MM.1S (cell line): ENCODE measurements at regions not wholly inside any gene's neighbourhood (a gene's known extent, or its start where the extent isn't known, plus 50 kb on each side); places are given as distances from the start of the nearest gene placed in this dataset.

Experiments
- DNase-seq: peaks from one replicate; pipeline ENCODE4 v3.0.0-alpha.2; 2015
- H2AFZ ChIP-seq: fragments of 300-600 bp; sonication (generic); 2 replicates; pipeline ENCODE4 v1.6.0; 2016; ENCODE audit warnings: antibody characterized with exemption, low read length
- H3F3A ChIP-seq: fragments of 300-600 bp; sonication (generic); 2 replicates; pipeline ENCODE4 v1.6.1; 2016; ENCODE audit warnings: mild to moderate bottlenecking, antibody characterized with exemption, low read length, moderate library complexity, mixed read lengths; ENCODE audit not compliant: insufficient read depth
- H3K27ac ChIP-seq: fragments of 300-600 bp; sonication (generic); 2 replicates; pipeline ENCODE4 v1.5.1; 2016; ENCODE audit warnings: mild to moderate bottlenecking, low read length
- H3K27me3 ChIP-seq: fragments of 300-600 bp; sonication (generic); replicated peaks from 2 replicates; pipeline ENCODE4 v1.6.0; 2016; ENCODE audit warnings: low read length; ENCODE audit not compliant: insufficient read depth
- H3K36me3 ChIP-seq: fragments of 300-600 bp; sonication (generic); replicated peaks from 2 replicates; pipeline ENCODE4 v1.6.1; 2016; ENCODE audit warnings: mild to moderate bottlenecking, low read length, mixed read lengths; ENCODE audit not compliant: insufficient read depth
- H3K4me1 ChIP-seq: fragments of 300-600 bp; sonication (generic); 2 replicates; pipeline ENCODE4 v1.6.1; 2016; ENCODE audit warnings: low read length, mixed read lengths
- H3K4me2 ChIP-seq: fragments of 300-600 bp; sonication (generic); 2 replicates; pipeline ENCODE4 v1.6.0; 2016; ENCODE audit warnings: low read depth, low read length
- H3K4me3 ChIP-seq: fragments of 300-600 bp; sonication (generic); 2 replicates; pipeline ENCODE4 v1.5.1; 2016; ENCODE audit warnings: low read length, mixed read lengths
- H3K79me2 ChIP-seq: fragments of 300-600 bp; sonication (generic); 2 replicates; pipeline ENCODE4 v1.6.1; 2016; ENCODE audit warnings: mixed run types, low read length, mixed read lengths
- H3K9ac ChIP-seq: fragments of 300-600 bp; sonication (generic); 2 replicates; pipeline ENCODE4 v1.6.1; 2016; ENCODE audit warnings: low read length, mixed read lengths
- H3K9me2 ChIP-seq: fragments of 300-600 bp; sonication (generic); replicated peaks from 2 replicates; pipeline ENCODE4 v1.6.1; 2016; ENCODE audit warnings: mild to moderate bottlenecking, low read length, mixed read lengths; ENCODE audit not compliant: insufficient read depth
- H3K9me3 ChIP-seq: fragments of 300-600 bp; sonication (generic); replicated peaks from 2 replicates; pipeline ENCODE4 v1.6.1; 2016; ENCODE audit warnings: mild to moderate bottlenecking, low read length, mixed read lengths; ENCODE audit not compliant: insufficient read depth
- H4K20me1 ChIP-seq: fragments of 300-600 bp; sonication (generic); 2 replicates; pipeline ENCODE4 v1.6.1; 2016; ENCODE audit warnings: mild to moderate bottlenecking, low read length, moderate library complexity, mixed read lengths; ENCODE audit not compliant: insufficient read depth
- EZH2 ChIP-seq: fragments of 300-600 bp; sonication (generic); optimal IDR thresholded peaks from 2 replicates; pipeline ENCODE3; 2017; ENCODE audit warnings: low read depth, mild to moderate bottlenecking, antibody characterized with exemption, low read length, mixed read lengths
- EZH2phosphoT487 ChIP-seq: fragments of 300-600 bp; sonication (generic); IDR thresholded peaks from 2 replicates; pipeline ENCODE4 v1.6.1; 2018; ENCODE audit warnings: antibody characterized with exemption, low read length
- TF ChIP-seq, protein P1 (sequence below): fragments of 300-600 bp; sonication (generic); IDR thresholded peaks from 2 replicates; pipeline ENCODE4 v1.5.1; 2016; ENCODE audit warnings: antibody characterized with exemption, low read length, mixed read lengths

GRCh38 chr15:92780843-92781242 lies 119.3 kb upstream of the CHD2 start:
- H3K27ac ChIP-seq, result no peak overlapping the region
- no peak overlapping the region for H2AFZ ChIP-seq
- no peaks in the 10 kb centered on the region for H3K9me2 ChIP-seq
- DNase-seq, result no peak
- no peaks in the 10 kb centered on the region for H3K36me3 ChIP-seq
- H3K9ac ChIP-seq, result no peak overlapping the region
- no peaks in the 10 kb centered on the region for H4K20me1 ChIP-seq
- no peaks in the 10 kb centered on the region for H3K4me1 ChIP-seq
- no peaks in the 10 kb centered on the region for H3K27me3 ChIP-seq
- no peak overlapping the region for H3K4me3 ChIP-seq
- no peak for TF ChIP-seq EZH2phosphoT487
- TF ChIP-seq, protein P1, sequence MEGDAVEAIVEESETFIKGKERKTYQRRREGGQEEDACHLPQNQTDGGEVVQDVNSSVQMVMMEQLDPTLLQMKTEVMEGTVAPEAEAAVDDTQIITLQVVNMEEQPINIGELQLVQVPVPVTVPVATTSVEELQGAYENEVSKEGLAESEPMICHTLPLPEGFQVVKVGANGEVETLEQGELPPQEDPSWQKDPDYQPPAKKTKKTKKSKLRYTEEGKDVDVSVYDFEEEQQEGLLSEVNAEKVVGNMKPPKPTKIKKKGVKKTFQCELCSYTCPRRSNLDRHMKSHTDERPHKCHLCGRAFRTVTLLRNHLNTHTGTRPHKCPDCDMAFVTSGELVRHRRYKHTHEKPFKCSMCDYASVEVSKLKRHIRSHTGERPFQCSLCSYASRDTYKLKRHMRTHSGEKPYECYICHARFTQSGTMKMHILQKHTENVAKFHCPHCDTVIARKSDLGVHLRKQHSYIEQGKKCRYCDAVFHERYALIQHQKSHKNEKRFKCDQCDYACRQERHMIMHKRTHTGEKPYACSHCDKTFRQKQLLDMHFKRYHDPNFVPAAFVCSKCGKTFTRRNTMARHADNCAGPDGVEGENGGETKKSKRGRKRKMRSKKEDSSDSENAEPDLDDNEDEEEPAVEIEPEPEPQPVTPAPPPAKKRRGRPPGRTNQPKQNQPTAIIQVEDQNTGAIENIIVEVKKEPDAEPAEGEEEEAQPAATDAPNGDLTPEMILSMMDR, result no peak
- no peak for TF ChIP-seq EZH2
- no peak overlapping the region for H3K4me2 ChIP-seq
- H3K9me3 ChIP-seq, result no peaks in the 10 kb centered on the region
- no peaks in the 10 kb centered on the region for H3K79me2 ChIP-seq
- H3F3A ChIP-seq, result no peaks in the 10 kb centered on the region

DNA sequence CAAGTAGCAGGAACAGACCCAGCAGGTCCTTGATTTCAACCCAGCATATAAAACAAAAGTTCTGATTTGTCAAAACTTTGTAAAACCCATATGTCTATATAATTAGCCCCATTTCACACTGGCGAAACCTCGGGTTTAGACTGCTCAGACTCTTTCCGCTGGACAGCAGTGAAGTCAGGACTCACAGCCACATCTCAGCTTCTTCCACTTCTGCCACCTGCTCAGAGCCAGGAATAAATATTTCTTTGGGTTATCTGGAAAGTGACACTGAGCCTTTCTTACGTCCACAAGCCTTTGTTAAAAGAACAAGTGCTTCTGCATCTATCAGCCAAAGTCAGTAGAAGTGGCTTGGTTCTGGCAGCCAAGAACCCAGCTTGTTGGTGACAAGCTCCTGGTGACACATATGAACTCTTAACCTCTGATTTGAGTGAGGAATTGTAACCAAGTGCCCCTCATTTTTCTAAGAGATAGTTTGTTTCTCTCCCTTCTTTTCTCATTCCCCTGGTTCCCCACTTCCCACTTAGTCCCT lies 118.1 kb upstream of the CHD2 start:
- no peak for DNase-seq
- no peaks in the 10 kb centered on the region for H3K9me3 ChIP-seq
- TF ChIP-seq EZH2, result no peak
- TF ChIP-seq EZH2phosphoT487, result no peak
- TF ChIP-seq, protein P1, result no peak
- no peak overlapping the region for H3K4me2 ChIP-seq
- no peaks in the 10 kb centered on the region for H3K27me3 ChIP-seq
- H3K9ac ChIP-seq, result no peak overlapping the region
- no peak overlapping the region for H2AFZ ChIP-seq
- H3K4me1 ChIP-seq, result no peaks in the 10 kb centered on the region
- no peak overlapping the region for H3K27ac ChIP-seq
- H3K4me3 ChIP-seq, result no peak overlapping the region
- no peaks in the 10 kb centered on the region for H3F3A ChIP-seq
- H3K36me3 ChIP-seq, result no peaks in the 10 kb centered on the region
- no peaks in the 10 kb centered on the region for H4K20me1 ChIP-seq
- no peaks in the 10 kb centered on the region for H3K79me2 ChIP-seq
- no peaks in the 10 kb centered on the region for H3K9me2 ChIP-seq

DNA sequence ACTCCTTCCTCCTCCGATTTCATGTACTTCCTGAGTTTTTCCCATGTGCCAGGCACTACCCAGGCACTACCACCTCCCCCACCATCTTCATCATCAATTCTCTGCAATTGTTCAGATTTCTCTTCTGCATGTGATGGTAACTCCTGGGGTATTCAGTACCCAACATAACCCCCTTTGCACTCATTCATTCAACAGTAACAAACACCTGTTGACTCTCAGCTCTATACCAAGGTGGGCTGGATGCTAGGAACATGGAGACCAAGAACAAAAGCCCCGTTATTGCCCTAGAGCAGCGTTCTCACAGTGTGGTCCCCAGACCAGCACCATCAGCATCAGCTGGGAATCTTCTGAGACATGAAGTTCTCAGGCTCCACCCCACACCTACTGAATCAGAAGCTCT lies 113.0 kb upstream of the CHD2 start:
- Histone ChIP-seq H3K4me1 (no peaks in the 10 kb centered on the region), H3K27ac (no peak overlapping the region), H3K9me3 (no peaks in the 10 kb centered on the region), H3K36me3 (no peaks in the 10 kb centered on the region), H3K27me3 (no peaks in the 10 kb centered on the region), H3K4me2 (no peak overlapping the region), H3K4me3 (no peak overlapping the region), H3K79me2 (no peaks in the 10 kb centered on the region), H2AFZ (no peak overlapping the region), H3K9me2 (no peaks in the 10 kb centered on the region), H4K20me1 (no peaks in the 10 kb centered on the region), H3K9ac (no peak overlapping the region), H3F3A (no peaks in the 10 kb centered on the region)
- no peak for DNase-seq
- TF ChIP-seq EZH2 (no peak), EZH2phosphoT487 (no peak)
- TF ChIP-seq, protein P1, result no peak
